ENCODE measurements at regions not wholly inside any gene's neighbourhood (a gene's known extent, or its start where the extent isn't known, plus 50 kb on each side); places are given as distances from the start of the nearest gene placed in this dataset.

- no peak for DNase-seq (ENCODE audit: low read depth in 2 of 2)
- no peak for TF ChIP-seq CTCF (IDR thresholded peaks at IDR 0.05; ENCODE audit: low read depth, low read length)
- H3K4me3 ChIP-seq (replicated peaks in 1 of 2; ENCODE audit: low read depth in 2 of 2, low read length in 2 of 2) = no peak overlapping the region
Measured at GRCh38 chr16:51382940-51383339, 231.9 kb upstream of the SALL1 start.

GRCh38 chr16:51382211-51382610 is 231.1 kb upstream of the SALL1 start:
- TF ChIP-seq CTCF (IDR thresholded peaks at IDR 0.05; ENCODE audit: low read depth, low read length) = no peak
- no peak overlapping the region for H3K4me3 ChIP-seq (replicated peaks in 1 of 2; ENCODE audit: low read depth in 2 of 2, low read length in 2 of 2)
- DNase-seq (ENCODE audit: low read depth in 2 of 2) = no peak

- DNase-seq (ENCODE audit: low read depth in 2 of 2) = no peak
- H3K4me3 ChIP-seq (replicated peaks in 1 of 2; ENCODE audit: low read depth in 2 of 2, low read length in 2 of 2) = no peak overlapping the region
- peak; percentile 1 for TF ChIP-seq CTCF (IDR thresholded peaks at IDR 0.05; ENCODE audit: low read depth, low read length)
Measured at GRCh38 chr16:51376080-51376479, 225.0 kb upstream of the SALL1 start.

GRCh38 chr16:51374790-51375189 is 223.7 kb upstream of the SALL1 start:
- TF ChIP-seq CTCF (IDR thresholded peaks at IDR 0.05; ENCODE audit: low read depth, low read length) = no peak
- DNase-seq (ENCODE audit: low read depth in 2 of 2) = no peak
- no peak overlapping the region for H3K4me3 ChIP-seq (replicated peaks in 1 of 2; ENCODE audit: low read depth in 2 of 2, low read length in 2 of 2)

GRCh38 chr16:51374346-51374745 is 223.3 kb upstream of the SALL1 start:
- TF ChIP-seq CTCF (IDR thresholded peaks at IDR 0.05; ENCODE audit: low read depth, low read length) = no peak

GRCh38 chr16:51365715-51366114 is 214.6 kb upstream of the SALL1 start:
- TF ChIP-seq CTCF (IDR thresholded peaks at IDR 0.05; ENCODE audit: low read depth, low read length) = no peak

More at GRCh38 chr16:51374346-51374745, 223.3 kb upstream of the SALL1 start:
- DNase-seq (ENCODE audit: low read depth in 2 of 2) = peak; percentile 60 to 78
- H3K4me3 ChIP-seq (replicated peaks in 1 of 2; ENCODE audit: low read depth in 2 of 2, low read length in 2 of 2) = no peak overlapping the region

More at GRCh38 chr16:51365715-51366114, 214.6 kb upstream of the SALL1 start:
- no peak overlapping the region for H3K4me3 ChIP-seq (replicated peaks in 1 of 2; ENCODE audit: low read depth in 2 of 2, low read length in 2 of 2)
- DNase-seq (ENCODE audit: low read depth in 2 of 2) = no peak

Data from cardiac fibroblast (primary cell).